Mesendoderm (in vitro differentiated cells): ENCODE measurements at regions not wholly inside any gene's neighbourhood (a gene's known extent, or its start where the extent isn't known, plus 50 kb on each side); places are given as distances from the start of the nearest gene placed in this dataset. TPM values are rescaled to one million over a fixed set of nuclear protein-coding genes. Genes with fewer than 3 reads are reported as not detected.
A peak's percentile ranks its signal among the peaks of the same experiment; 100 is the strongest.

Source experiments
- DNase-seq: peaks from one replicate; pipeline ENCODE4 v3.0.0; 2013
- H2AK5ac ChIP-seq: 2 replicates; pipeline ENCODE4 v1.6.1; 2013; ENCODE audit warnings: low read length, inconsistent platforms
- H2BK120ac ChIP-seq: 2 replicates; pipeline ENCODE4 v1.6.1; 2013; ENCODE audit warnings: low read depth, mild to moderate bottlenecking, low read length, moderate library complexity, mixed read lengths
- H2BK15ac ChIP-seq: replicated peaks from 2 replicates; pipeline ENCODE4 v1.6.1; 2013; ENCODE audit warnings: low read depth, mild to moderate bottlenecking, moderate library complexity
- H2BK5ac ChIP-seq: 2 replicates; pipeline ENCODE4 v1.6.1; 2013; ENCODE audit warnings: low read length, inconsistent platforms
- H3K18ac ChIP-seq: 2 replicates; pipeline ENCODE4 v1.6.1; 2013; ENCODE audit warnings: mild to moderate bottlenecking, low read length, mixed read lengths
- H3K23ac ChIP-seq: one replicate; pipeline ENCODE4 v1.6.1; 2013; ENCODE audit warnings: low read length
- H3K27ac ChIP-seq: 2 replicates; pipeline ENCODE4 v1.5.1; 2013; ENCODE audit warnings: low read depth, mild to moderate bottlenecking, inconsistent platforms, low read length, moderate library complexity
- H3K27me3 ChIP-seq: 2 replicates; pipeline ENCODE4 v1.6.1; 2013; ENCODE audit warnings: low read length, control low read depth, mild to moderate bottlenecking, inconsistent platforms; ENCODE audit not compliant: insufficient read depth, poor library complexity
- H3K36me3 ChIP-seq: 2 replicates; pipeline ENCODE4 v1.6.1; 2013; ENCODE audit warnings: low read length, inconsistent platforms; ENCODE audit not compliant: control insufficient read depth, insufficient read depth
- H3K4ac ChIP-seq: one replicate; pipeline ENCODE4 v1.6.1; 2013; ENCODE audit warnings: low read depth, mild to moderate bottlenecking, low read length, moderate library complexity
- H3K4me1 ChIP-seq: 2 replicates; pipeline ENCODE4 v1.6.1; 2013; ENCODE audit warnings: low read depth, low read length, inconsistent platforms; ENCODE audit not compliant: control insufficient read depth
- H3K4me2 ChIP-seq: 2 replicates; pipeline ENCODE4 v1.6.1; 2013; ENCODE audit warnings: low read length
- H3K4me3 ChIP-seq: 2 replicates; pipeline ENCODE4 v1.5.1; 2013; ENCODE audit warnings: mild to moderate bottlenecking, low read length
- H3K56ac ChIP-seq: one replicate; pipeline ENCODE4 v1.6.1; 2013; ENCODE audit warnings: low read length
- H3K79me1 ChIP-seq: 2 replicates; pipeline ENCODE4 v1.6.1; 2013; ENCODE audit warnings: low read length, inconsistent platforms
- H3K79me2 ChIP-seq: 2 replicates; pipeline ENCODE4 v1.6.1; 2013; ENCODE audit warnings: mild to moderate bottlenecking, low read length; ENCODE audit not compliant: control insufficient read depth, insufficient read depth
- H3K9ac ChIP-seq: 2 replicates; pipeline ENCODE4 v1.6.1; 2013; ENCODE audit warnings: low read length, inconsistent platforms
- H4K5ac ChIP-seq: one replicate; pipeline ENCODE4 v1.6.1; 2013; ENCODE audit warnings: low read length
- H4K8ac ChIP-seq: one replicate; pipeline ENCODE4 v1.6.1; 2013; ENCODE audit warnings: low read depth, mild to moderate bottlenecking, control low read depth, low read length, moderate library complexity
- WGBS: extraction: QIAGEN DNeasy Blood & Tissue Kit; methylation state at CpG from one replicate; pipeline ENCODE4 v1.1.7; 2013; ENCODE audit warnings: low lambda C conversion rate, missing lambda C conversion rate; ENCODE audit not compliant: insufficient coverage; ENCODE audit errors: extremely low coverage; 5-methylcytosine and 5-hydroxymethylcytosine counted together
- small RNA-seq: library from polyadenylated mRNA; stranded (forward); fragments of <200 nt; extraction: miRNeasy Mini kit (QIAGEN cat#:217004); gene quantifications from one replicate; pipeline ENCODE3, GENCODE V24; 2013; ENCODE audit not compliant: insufficient read depth

DNA sequence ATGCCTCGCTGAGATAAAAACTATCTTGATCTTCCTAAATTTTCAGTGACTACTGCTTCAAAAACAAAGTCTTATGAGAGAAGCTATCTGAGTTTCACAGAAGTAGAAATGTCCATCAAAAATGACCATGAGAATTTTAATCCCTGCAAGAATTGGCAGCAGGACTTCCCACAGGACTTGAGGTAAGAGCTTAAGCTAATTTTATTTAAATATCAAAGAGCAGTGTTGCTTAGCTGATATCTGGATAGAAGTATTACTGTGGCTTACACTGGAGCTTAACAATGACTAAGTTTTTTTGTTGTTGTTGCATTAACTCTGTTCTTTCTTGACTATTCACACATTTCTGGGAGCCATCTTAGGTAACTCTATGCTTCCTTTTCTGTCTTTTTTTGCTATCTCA is 60.8 kb upstream of the EPHA3 start:
- no peak overlapping the region for H2BK120ac ChIP-seq
- H3K79me2 ChIP-seq: no peaks in the 10 kb centered on the region
- no peak overlapping the region for H2BK5ac ChIP-seq
- H4K8ac ChIP-seq: no peak overlapping the region
- H3K4me3 ChIP-seq: no peak overlapping the region
- H3K18ac ChIP-seq: no peak overlapping the region
- no peaks in the 10 kb centered on the region for H3K36me3 ChIP-seq
- H2AK5ac ChIP-seq: no peak overlapping the region
- WGBS: no CpG with 5 or more reads among the region's 1 CpG
- H3K56ac ChIP-seq: no peak overlapping the region
- no peak overlapping the region for H3K23ac ChIP-seq
- no peak for DNase-seq
- no peak overlapping the region for H2BK15ac ChIP-seq
- H3K9ac ChIP-seq: no peak overlapping the region
- H3K27me3 ChIP-seq: no peaks in the 10 kb centered on the region
- no peak overlapping the region for H3K4ac ChIP-seq
- H3K4me1 ChIP-seq: no peaks in the 10 kb centered on the region
- H4K5ac ChIP-seq: no peak overlapping the region
- no peak overlapping the region for H3K4me2 ChIP-seq
- no peak overlapping the region for H3K27ac ChIP-seq
- H3K79me1 ChIP-seq: no peaks in the 10 kb centered on the region

DNA sequence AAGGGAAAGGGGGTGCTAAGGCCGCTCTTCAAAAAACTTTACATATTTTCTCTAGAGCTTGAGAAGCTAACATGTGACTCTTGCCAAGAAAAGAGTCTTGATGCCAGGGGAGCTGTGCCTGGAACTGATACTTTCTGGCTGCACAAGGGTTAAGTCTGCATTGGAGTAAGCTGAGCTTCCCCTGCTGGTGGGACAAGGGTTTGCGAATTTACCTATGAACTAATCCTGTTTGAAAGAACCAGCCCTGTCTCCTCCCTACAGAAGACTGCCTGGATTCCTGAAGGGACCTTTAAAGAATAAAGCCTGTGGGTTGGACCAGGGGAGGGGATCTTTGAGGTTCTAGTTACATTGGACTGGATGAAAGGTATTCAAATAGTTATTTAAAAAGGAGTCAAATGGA is 58.3 kb upstream of the EPHA3 start:
- H3K79me2 ChIP-seq: no peaks in the 10 kb centered on the region
- H3K4ac ChIP-seq: no peak overlapping the region
- H2BK15ac ChIP-seq: no peak overlapping the region
- no peak overlapping the region for H3K9ac ChIP-seq
- no peak overlapping the region for H3K23ac ChIP-seq
- peak; percentile 80 for DNase-seq
- H2BK120ac ChIP-seq: no peak overlapping the region
- no peak overlapping the region for H4K5ac ChIP-seq
- H3K4me1 ChIP-seq: no peaks in the 10 kb centered on the region
- H3K36me3 ChIP-seq: no peaks in the 10 kb centered on the region
- no CpG with 5 or more reads among the region's 2 CpGs for WGBS
- no peak overlapping the region for H3K4me2 ChIP-seq
- no peak overlapping the region for H2AK5ac ChIP-seq
- H4K8ac ChIP-seq: no peak overlapping the region
- no peak overlapping the region for H3K18ac ChIP-seq
- no peak overlapping the region for H3K27ac ChIP-seq
- no peaks in the 10 kb centered on the region for H3K79me1 ChIP-seq
- no peak overlapping the region for H3K56ac ChIP-seq
- H3K27me3 ChIP-seq: no peaks in the 10 kb centered on the region
- H2BK5ac ChIP-seq: no peak overlapping the region
- no peak overlapping the region for H3K4me3 ChIP-seq

DNA sequence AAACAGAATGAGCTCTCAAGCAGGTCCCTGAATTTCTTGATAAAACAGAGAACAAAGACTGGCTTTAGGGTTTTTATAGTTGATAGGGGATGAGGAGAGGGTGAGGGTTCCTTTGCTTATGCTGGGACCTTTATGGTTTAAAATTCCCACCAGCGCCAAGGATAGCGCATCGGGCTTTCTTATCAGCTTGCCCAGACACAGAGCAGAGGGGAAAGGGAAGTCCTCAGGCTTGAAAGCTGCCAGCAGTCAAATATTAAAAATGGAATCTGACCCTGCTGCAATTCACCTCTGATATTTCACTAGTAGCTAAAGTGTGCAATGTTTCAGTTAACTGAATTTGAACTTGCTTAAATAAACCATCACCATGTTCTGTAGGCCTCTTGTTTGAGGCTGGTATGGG is 55.0 kb upstream of the EPHA3 start:
- Histone ChIP-seq H3K56ac (no peak overlapping the region), H2AK5ac (no peak overlapping the region), H3K79me2 (no peaks in the 10 kb centered on the region), H3K23ac (no peak overlapping the region), H3K4me3 (no peak overlapping the region), H2BK120ac (no peak overlapping the region), H3K27me3 (no peaks in the 10 kb centered on the region), H3K9ac (no peak overlapping the region), H3K36me3 (no peaks in the 10 kb centered on the region), H3K27ac (no peak overlapping the region), H3K4me2 (no peak overlapping the region), H2BK5ac (no peak overlapping the region), H4K8ac (no peak overlapping the region), H3K4me1 (no peaks in the 10 kb centered on the region), H3K4ac (no peak overlapping the region), H4K5ac (no peak overlapping the region), H2BK15ac (no peak overlapping the region), H3K18ac (no peak overlapping the region), H3K79me1 (no peaks in the 10 kb centered on the region)
- no peak for DNase-seq
- WGBS: no CpG with 5 or more reads among the region's 3 CpGs

DNA sequence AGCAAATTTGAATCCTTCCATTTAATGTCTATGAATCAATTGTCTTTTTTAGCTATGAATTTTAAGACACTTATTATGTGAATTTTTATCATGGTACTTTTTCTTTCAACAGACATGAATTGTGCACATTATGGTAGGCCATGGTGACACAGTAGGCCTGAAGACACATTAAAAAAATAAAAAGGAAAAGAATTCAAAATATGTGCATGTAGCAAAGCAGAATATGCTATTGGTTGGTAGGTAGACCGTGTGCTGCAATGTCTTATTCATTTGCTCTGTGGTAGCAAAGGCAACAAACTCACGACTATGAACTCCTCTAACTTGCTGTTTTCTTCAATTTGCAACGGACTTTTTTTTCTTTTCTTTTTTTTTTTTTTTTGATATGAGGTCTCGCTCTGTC is 50.0 kb upstream of the EPHA3 start:
- Histone ChIP-seq H3K4me3 (no peak overlapping the region), H3K4me2 (no peak overlapping the region), H3K9ac (no peak overlapping the region), H3K18ac (no peak overlapping the region), H2AK5ac (no peak overlapping the region), H2BK5ac (no peak overlapping the region), H4K8ac (no peak overlapping the region), H4K5ac (no peak overlapping the region), H3K79me2 (no peaks in the 10 kb centered on the region), H3K56ac (no peak overlapping the region), H3K23ac (no peak overlapping the region), H3K4me1 (no peaks in the 10 kb centered on the region), H3K4ac (no peak overlapping the region), H3K36me3 (no peaks in the 10 kb centered on the region), H2BK15ac (no peak overlapping the region), H3K27me3 (no peaks in the 10 kb centered on the region), H2BK120ac (no peak overlapping the region), H3K79me1 (no peaks in the 10 kb centered on the region), H3K27ac (no peak overlapping the region)
- DNase-seq: no peak
- no CpG with 5 or more reads among the region's 4 CpGs for WGBS

Small RNA genes lying in the stretch of these regions (small RNA-seq; reads per million reads assigned to genes)
- gene RF00019: not detected
